Ishikawa (cell line): ENCODE measurements at regions not wholly inside any gene's neighbourhood (a gene's known extent, or its start where the extent isn't known, plus 50 kb on each side); places are given as distances from the start of the nearest gene placed in this dataset.

ENCODE experiments used
- CEBPB ChIP-seq: IDR thresholded peaks from 2 replicates; pipeline ENCODE4 v1.6.1; 2012
- CREB1 ChIP-seq: IDR thresholded peaks from 2 replicates; pipeline ENCODE4 v1.6.1; 2012; ENCODE audit warnings: low read depth
- EP300 ChIP-seq: IDR thresholded peaks from 2 replicates; pipeline ENCODE4 v1.6.1; 2012; ENCODE audit warnings: borderline replicate concordance
- RAD21 ChIP-seq: IDR thresholded peaks from 2 replicates; pipeline ENCODE4 v1.6.1; 2012; ENCODE audit warnings: low read depth
- TEAD4 ChIP-seq: IDR thresholded peaks from 2 replicates; pipeline ENCODE4 v1.6.1; 2012
- YY1 ChIP-seq: IDR thresholded peaks from 2 replicates; pipeline ENCODE4 v1.6.1; 2012; ENCODE audit warnings: low read depth
- TF ChIP-seq, protein P1 (sequence below): IDR thresholded peaks from 2 replicates; pipeline ENCODE4 v1.6.1; 2012; ENCODE audit warnings: low read depth, mild to moderate bottlenecking
- TF ChIP-seq, protein P2 (sequence below): IDR thresholded peaks from 2 replicates; pipeline ENCODE4 v1.6.1; 2012

DNA sequence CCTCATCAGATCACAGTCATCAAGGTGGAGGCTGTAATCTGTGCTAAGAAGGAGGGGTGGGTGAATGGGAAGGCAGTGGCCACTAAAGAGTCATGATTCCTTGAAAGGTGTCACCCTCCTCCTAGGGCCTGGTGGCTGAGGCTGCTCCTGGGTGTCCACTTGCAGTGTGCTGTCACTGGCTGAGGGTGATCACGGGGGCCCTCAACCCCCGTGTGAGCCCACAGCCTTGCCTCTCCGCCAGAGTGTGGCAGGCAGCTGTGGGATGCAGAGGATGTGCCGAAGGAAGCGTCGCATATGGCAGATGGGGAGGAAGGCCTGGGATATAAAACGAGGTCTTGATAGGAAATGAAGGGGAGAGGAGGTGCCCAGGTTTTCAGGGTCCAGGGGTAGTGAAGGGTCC is 476.5 kb downstream of the PTPRU start:
- TF ChIP-seq, protein P1, sequence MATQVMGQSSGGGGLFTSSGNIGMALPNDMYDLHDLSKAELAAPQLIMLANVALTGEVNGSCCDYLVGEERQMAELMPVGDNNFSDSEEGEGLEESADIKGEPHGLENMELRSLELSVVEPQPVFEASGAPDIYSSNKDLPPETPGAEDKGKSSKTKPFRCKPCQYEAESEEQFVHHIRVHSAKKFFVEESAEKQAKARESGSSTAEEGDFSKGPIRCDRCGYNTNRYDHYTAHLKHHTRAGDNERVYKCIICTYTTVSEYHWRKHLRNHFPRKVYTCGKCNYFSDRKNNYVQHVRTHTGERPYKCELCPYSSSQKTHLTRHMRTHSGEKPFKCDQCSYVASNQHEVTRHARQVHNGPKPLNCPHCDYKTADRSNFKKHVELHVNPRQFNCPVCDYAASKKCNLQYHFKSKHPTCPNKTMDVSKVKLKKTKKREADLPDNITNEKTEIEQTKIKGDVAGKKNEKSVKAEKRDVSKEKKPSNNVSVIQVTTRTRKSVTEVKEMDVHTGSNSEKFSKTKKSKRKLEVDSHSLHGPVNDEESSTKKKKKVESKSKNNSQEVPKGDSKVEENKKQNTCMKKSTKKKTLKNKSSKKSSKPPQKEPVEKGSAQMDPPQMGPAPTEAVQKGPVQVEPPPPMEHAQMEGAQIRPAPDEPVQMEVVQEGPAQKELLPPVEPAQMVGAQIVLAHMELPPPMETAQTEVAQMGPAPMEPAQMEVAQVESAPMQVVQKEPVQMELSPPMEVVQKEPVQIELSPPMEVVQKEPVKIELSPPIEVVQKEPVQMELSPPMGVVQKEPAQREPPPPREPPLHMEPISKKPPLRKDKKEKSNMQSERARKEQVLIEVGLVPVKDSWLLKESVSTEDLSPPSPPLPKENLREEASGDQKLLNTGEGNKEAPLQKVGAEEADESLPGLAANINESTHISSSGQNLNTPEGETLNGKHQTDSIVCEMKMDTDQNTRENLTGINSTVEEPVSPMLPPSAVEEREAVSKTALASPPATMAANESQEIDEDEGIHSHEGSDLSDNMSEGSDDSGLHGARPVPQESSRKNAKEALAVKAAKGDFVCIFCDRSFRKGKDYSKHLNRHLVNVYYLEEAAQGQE = no peak
- TF ChIP-seq YY1 (no peak), EP300 (no peak), CREB1 (no peak), RAD21 (no peak), CEBPB (no peak), TEAD4 (no peak)
- TF ChIP-seq, protein P2, sequence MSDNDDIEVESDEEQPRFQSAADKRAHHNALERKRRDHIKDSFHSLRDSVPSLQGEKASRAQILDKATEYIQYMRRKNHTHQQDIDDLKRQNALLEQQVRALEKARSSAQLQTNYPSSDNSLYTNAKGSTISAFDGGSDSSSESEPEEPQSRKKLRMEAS = no peak
